ENCODE measurements at regions not wholly inside any gene's neighbourhood (a gene's known extent, or its start where the extent isn't known, plus 50 kb on each side); places are given as distances from the start of the nearest gene placed in this dataset.

DNA sequence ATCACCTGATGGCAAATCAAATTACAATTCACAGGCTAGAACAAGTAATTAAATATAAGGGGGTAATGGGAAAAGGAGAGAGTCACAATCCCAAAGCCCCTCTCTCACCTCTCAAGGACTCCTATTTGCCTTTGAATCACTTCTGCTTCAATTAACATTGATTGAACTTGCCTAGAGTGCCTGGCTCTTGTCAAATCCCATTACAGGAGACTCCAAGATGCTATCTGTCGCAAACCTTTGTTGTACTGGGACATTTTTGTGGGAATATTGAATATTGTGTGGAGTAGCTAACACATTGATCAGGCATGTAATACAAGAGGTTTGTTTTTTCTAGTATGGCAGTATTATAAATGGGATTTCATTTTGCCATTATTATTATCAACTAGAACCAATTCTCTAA lies 412.8 kb upstream of the AZI2 start:
- Mint-ChIP-seq H3K27ac (no peak overlapping the region), H3K4me3 (no peak overlapping the region), H3K9me3 (peaks cover 3 to 5% of the 10 kb centered on the region in 2 donors), H3K27me3 (ENCODE audit: low read depth in 2 of 2) (no peaks in the 10 kb centered on the region), H3K4me1 (no peaks in the 10 kb centered on the region), H3K36me3 (no peaks in the 10 kb centered on the region)
- Histone ChIP-seq H3K36me3 (ENCODE audit: control insufficient read depth, insufficient read depth, low read length) (no peaks in the 10 kb centered on the region), H3K27ac (ENCODE audit: low read length) (no peak overlapping the region), H3K4me1 (ENCODE audit: control insufficient read depth, insufficient read depth, low read length) (no peaks in the 10 kb centered on the region), H3K4me3 (ENCODE audit: low read length) (no peak overlapping the region), H3K27me3 (ENCODE audit: control insufficient read depth, insufficient read depth, low read length) (no peaks in the 10 kb centered on the region), H3K9me3 (ENCODE audit: control insufficient read depth, insufficient read depth, low read length) (no peaks in the 10 kb centered on the region)
- TF ChIP-seq, protein P1, sequence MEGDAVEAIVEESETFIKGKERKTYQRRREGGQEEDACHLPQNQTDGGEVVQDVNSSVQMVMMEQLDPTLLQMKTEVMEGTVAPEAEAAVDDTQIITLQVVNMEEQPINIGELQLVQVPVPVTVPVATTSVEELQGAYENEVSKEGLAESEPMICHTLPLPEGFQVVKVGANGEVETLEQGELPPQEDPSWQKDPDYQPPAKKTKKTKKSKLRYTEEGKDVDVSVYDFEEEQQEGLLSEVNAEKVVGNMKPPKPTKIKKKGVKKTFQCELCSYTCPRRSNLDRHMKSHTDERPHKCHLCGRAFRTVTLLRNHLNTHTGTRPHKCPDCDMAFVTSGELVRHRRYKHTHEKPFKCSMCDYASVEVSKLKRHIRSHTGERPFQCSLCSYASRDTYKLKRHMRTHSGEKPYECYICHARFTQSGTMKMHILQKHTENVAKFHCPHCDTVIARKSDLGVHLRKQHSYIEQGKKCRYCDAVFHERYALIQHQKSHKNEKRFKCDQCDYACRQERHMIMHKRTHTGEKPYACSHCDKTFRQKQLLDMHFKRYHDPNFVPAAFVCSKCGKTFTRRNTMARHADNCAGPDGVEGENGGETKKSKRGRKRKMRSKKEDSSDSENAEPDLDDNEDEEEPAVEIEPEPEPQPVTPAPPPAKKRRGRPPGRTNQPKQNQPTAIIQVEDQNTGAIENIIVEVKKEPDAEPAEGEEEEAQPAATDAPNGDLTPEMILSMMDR (IDR thresholded peaks at IDR 0.05): no peak
- intact Hi-C loops (cut with micrococcal nuclease): no loop called here
- DNase-seq (no peak), ATAC-seq (no peak)
- 53% methylated on average over 1 of the region's 1 CpG for WGBS (ENCODE audit: insufficient coverage)

DNA sequence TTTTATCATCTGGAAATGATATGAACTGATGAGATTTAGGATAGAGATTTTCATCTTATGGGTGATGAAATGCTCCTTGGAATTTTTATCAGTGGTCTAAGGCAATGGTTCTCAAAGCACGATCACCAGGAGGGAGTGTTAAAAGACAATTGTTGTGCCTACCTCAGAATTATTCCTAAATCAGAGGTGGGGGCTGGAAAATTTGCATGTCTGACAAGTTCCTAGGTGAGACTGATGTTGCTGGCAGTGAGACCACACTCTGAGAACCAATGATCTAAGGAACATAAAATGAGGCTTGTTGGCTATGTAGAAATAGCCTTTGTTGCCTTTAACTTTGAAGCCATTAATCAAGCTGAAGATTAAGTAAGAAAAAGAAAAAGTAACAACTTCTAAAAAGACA lies 416.6 kb upstream of the AZI2 start:
- H3K27ac ChIP-seq (ENCODE audit: low read length): no peak overlapping the region
- Mint-ChIP-seq H3K4me3 (no peak overlapping the region), H3K27me3 (ENCODE audit: low read depth in 2 of 2) (no peaks in the 10 kb centered on the region), H3K4me1 (no peaks in the 10 kb centered on the region), H3K36me3 (no peaks in the 10 kb centered on the region), H3K27ac (no peak overlapping the region), H3K9me3 (peaks cover 17 to 20% of the 10 kb centered on the region in 2 donors)
- no peaks in the 10 kb centered on the region for H3K27me3 ChIP-seq (ENCODE audit: control insufficient read depth, insufficient read depth, low read length)
- no peak overlapping the region for H3K4me3 ChIP-seq (ENCODE audit: low read length)
- H3K36me3 ChIP-seq (ENCODE audit: control insufficient read depth, insufficient read depth, low read length): no peaks in the 10 kb centered on the region
- DNase-seq: no peak
- TF ChIP-seq, protein P1 (IDR thresholded peaks at IDR 0.05): no peak
- no peak for ATAC-seq
- WGBS (ENCODE audit: insufficient coverage): 83% methylated on average over 1 of the region's 1 CpG
- H3K4me1 ChIP-seq (ENCODE audit: control insufficient read depth, insufficient read depth, low read length): no peaks in the 10 kb centered on the region
- intact Hi-C loops (cut with micrococcal nuclease): no loop called here
- H3K9me3 ChIP-seq (ENCODE audit: control insufficient read depth, insufficient read depth, low read length): no peaks in the 10 kb centered on the region

DNA sequence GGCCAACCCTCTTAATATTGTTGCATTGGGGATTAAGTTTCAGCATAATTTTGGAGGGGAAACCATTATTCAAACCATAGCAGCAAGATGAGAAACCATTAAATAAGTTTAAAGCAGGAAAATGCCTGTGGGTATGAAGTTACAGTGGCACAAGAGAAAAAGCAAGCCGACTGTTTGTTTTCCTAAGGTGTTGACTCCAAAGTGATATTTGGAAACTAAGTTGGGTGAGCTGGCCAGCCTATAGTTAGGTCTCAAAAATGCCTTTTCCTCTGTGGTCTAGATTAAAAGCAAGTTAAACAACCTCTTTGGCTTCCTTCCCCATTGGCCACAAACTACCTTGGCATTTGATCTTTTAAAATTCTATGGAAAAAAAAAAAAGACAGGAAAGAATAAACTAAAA lies 419.8 kb upstream of the AZI2 start:
- WGBS (ENCODE audit: insufficient coverage): 0% methylated on average over 1 of the region's 1 CpG
- Mint-ChIP-seq H3K9me3 (peaks cover 19 to 21% of the 10 kb centered on the region in 2 donors), H3K27me3 (ENCODE audit: low read depth in 2 of 2) (no peaks in the 10 kb centered on the region), H3K4me1 (no peaks in the 10 kb centered on the region), H3K27ac (no peak overlapping the region), H3K4me3 (no peak overlapping the region), H3K36me3 (no peaks in the 10 kb centered on the region)
- H3K27me3 ChIP-seq (ENCODE audit: control insufficient read depth, insufficient read depth, low read length): no peaks in the 10 kb centered on the region
- intact Hi-C loops (cut with micrococcal nuclease): no loop called here
- TF ChIP-seq, protein P1 (IDR thresholded peaks at IDR 0.05): no peak
- H3K9me3 ChIP-seq (ENCODE audit: control insufficient read depth, insufficient read depth, low read length): peaks cover 16% of the 10 kb centered on the region
- ATAC-seq: no peak
- H3K36me3 ChIP-seq (ENCODE audit: control insufficient read depth, insufficient read depth, low read length): no peaks in the 10 kb centered on the region
- H3K27ac ChIP-seq (ENCODE audit: low read length): no peak overlapping the region
- H3K4me3 ChIP-seq (ENCODE audit: low read length): no peak overlapping the region
- DNase-seq: no peak
- H3K4me1 ChIP-seq (ENCODE audit: control insufficient read depth, insufficient read depth, low read length): no peaks in the 10 kb centered on the region

DNA sequence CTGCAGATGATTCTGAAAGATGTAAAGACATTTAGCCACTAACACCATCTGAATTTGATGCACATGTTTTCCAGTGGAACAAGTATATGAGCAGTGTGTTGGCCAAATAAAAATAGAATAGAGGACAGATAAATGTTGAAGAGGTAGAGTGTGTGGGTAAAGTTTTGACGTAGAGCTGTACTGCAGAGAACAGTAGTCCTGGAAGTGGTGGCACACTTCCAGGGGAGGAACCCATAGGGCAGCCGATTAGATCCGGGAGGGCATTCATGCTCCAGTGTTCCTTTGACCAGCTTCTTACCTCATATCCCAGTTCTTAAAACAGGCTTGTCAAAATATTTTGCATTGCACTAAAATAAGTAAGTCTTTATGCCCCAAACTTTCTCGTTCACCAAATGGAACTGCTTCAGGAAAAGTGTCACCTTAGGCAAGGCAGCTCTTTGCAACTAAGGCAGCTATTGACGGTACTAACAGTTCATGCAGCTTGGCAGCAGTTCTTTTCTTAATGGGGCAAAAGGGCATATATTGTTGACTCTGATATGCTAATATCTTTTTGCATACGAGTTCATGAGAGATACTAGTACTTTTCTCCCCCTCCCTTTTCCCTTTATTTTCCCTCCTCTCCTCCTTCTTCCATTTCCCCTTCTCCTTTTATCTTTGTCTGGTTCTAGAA lies 429.3 kb upstream of the AZI2 start:
- peaks cover 5 to 8% of the 10 kb centered on the region in 2 donors for H3K9me3 Mint-ChIP-seq
- ATAC-seq: no peak
- no peaks in the 10 kb centered on the region for H3K4me1 Mint-ChIP-seq
- intact Hi-C loops (cut with micrococcal nuclease): no loop called here
- DNase-seq: no peak
- TF ChIP-seq, protein P1 (IDR thresholded peaks at IDR 0.05): no peak
- no peaks in the 10 kb centered on the region for H3K27me3 Mint-ChIP-seq (ENCODE audit: low read depth in 2 of 2)
- H3K4me3 ChIP-seq (ENCODE audit: low read length): no peak overlapping the region
- H3K36me3 ChIP-seq (ENCODE audit: control insufficient read depth, insufficient read depth, low read length): no peaks in the 10 kb centered on the region
- no peak overlapping the region for H3K4me3 Mint-ChIP-seq
- H3K27ac Mint-ChIP-seq: no peak overlapping the region
- 83% methylated on average over 6 of the region's 6 CpGs for WGBS (ENCODE audit: insufficient coverage)
- H3K4me1 ChIP-seq (ENCODE audit: control insufficient read depth, insufficient read depth, low read length): no peaks in the 10 kb centered on the region
- H3K27me3 ChIP-seq (ENCODE audit: control insufficient read depth, insufficient read depth, low read length): no peaks in the 10 kb centered on the region
- no peaks in the 10 kb centered on the region for H3K36me3 Mint-ChIP-seq
- H3K27ac ChIP-seq (ENCODE audit: low read length): no peak overlapping the region
- H3K9me3 ChIP-seq (ENCODE audit: control insufficient read depth, insufficient read depth, low read length): no peaks in the 10 kb centered on the region
